ENCODE measurements at regions not wholly inside any gene's neighbourhood (a gene's known extent, or its start where the extent isn't known, plus 50 kb on each side); places are given as distances from the start of the nearest gene placed in this dataset.

DNA sequence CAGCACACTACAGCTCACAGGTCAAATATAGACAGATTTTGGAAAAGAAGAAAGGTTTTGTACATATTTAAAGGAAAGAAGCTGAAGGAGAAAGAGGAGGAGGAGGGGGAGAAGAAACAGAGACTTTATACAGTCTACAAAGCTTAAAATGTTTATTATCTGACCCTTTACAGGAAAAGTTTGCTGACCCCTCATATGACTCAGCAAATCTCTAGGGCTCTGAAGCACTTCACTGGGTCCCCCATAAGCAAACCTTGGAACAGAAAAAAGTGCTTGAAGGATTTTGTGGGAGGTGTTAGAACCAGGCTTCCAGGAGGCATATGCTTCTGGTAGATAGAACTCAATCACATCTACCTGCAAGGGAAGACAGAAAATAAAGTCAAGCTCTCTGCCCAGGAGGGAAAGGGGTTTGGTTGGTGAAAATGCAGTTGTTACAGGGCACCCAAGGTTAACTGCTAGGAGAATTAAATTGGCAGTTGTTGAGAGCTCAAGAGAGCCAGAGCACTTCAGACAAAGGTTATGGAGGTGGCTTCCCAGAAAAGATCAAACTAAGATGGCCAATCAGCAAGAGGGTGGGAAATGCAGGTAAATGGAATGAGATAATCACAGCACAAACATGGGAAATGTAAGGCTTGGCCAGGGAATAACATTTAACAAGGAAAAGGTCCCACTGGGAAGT, 207.4 kb upstream of the SGK1 start:
- TF ChIP-seq, protein P1, sequence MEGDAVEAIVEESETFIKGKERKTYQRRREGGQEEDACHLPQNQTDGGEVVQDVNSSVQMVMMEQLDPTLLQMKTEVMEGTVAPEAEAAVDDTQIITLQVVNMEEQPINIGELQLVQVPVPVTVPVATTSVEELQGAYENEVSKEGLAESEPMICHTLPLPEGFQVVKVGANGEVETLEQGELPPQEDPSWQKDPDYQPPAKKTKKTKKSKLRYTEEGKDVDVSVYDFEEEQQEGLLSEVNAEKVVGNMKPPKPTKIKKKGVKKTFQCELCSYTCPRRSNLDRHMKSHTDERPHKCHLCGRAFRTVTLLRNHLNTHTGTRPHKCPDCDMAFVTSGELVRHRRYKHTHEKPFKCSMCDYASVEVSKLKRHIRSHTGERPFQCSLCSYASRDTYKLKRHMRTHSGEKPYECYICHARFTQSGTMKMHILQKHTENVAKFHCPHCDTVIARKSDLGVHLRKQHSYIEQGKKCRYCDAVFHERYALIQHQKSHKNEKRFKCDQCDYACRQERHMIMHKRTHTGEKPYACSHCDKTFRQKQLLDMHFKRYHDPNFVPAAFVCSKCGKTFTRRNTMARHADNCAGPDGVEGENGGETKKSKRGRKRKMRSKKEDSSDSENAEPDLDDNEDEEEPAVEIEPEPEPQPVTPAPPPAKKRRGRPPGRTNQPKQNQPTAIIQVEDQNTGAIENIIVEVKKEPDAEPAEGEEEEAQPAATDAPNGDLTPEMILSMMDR (IDR thresholded peaks at IDR 0.05; ENCODE audit: low read depth, low read length), result no peak
- no peaks in the 10 kb centered on the region for H3K27me3 ChIP-seq (ENCODE audit: insufficient read depth, low read depth, severe bottlenecking)
- no peak overlapping the region for H3K27ac ChIP-seq
- DNase-seq, result no peak
- H3K4me3 ChIP-seq (ENCODE audit: low read depth, low read length), result no peak overlapping the region
- H3K9me3 ChIP-seq (ENCODE audit: severe bottlenecking), result no peaks in the 10 kb centered on the region
- H3K36me3 ChIP-seq, result no peaks in the 10 kb centered on the region

DNA sequence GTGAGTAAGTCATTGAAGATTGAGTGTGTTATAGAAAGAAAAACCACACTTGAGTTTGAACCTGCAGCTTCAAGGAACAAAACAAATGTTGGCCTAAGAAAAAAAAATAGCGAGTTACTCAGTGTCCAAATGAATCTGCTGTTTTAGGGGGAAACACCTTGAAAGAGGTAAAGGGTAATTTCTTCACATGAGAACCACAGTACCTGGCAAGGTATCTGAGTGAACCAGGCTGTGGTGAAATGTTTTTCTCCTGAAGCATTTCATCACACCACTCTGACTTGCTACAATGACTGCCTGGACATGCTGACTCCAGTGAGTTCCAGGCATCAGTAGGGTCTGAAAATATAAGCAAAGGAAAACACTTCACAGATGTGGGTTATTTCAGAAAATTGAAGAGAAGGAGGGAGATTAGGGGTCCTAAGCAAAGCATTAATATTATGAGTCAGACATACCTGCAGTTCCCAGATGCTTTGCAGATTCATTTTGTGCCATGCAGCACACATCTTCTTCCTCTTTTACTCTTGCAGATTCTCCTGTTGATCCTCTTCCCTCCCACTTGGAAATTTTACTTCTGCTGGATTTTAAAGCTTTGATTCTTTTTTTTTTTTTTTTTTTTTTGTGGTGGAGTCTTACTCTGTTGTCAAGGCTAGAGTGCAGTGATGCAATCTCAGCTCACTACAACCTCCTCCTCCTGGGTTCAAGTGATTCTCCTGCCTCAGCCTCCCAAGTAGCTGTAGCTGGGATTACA, 206.2 kb upstream of the SGK1 start:
- no peak for DNase-seq
- H3K27ac ChIP-seq, result no peak overlapping the region

DNA sequence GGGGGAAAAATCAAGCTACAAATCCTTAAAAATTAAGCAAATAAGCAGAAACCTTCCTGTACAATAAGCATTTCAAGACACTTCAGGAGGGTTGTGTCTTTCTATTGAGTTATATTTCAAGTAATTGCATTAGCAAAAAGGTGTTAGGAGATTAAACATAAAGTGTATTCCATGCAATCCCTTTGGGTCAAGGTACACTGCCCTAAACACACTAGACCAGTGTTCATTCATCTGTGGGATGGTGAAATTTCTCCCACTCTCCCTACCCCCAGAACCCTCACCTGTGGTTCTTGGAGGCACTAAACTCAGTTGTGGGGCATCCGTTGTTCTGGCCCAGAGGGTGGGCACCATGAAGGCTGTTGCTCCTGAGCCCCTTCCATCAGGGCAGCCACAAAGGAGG, 205.1 kb upstream of the SGK1 start:
- Histone ChIP-seq H3K9me3 (ENCODE audit: severe bottlenecking) (no peaks in the 10 kb centered on the region), H3K4me3 (ENCODE audit: low read depth, low read length) (no peak overlapping the region), H3K27me3 (ENCODE audit: insufficient read depth, low read depth, severe bottlenecking) (no peaks in the 10 kb centered on the region), H3K27ac (no peak overlapping the region), H3K36me3 (no peaks in the 10 kb centered on the region)
- no peak for DNase-seq
- TF ChIP-seq, protein P1 (IDR thresholded peaks at IDR 0.05; ENCODE audit: low read depth, low read length), result no peak

More for the DNA sequence above, 206.2 kb upstream of the SGK1 start:
- H3K36me3 ChIP-seq, result no peaks in the 10 kb centered on the region
- H3K27me3 ChIP-seq (ENCODE audit: insufficient read depth, low read depth, severe bottlenecking), result no peaks in the 10 kb centered on the region
- TF ChIP-seq, protein P1 (IDR thresholded peaks at IDR 0.05; ENCODE audit: low read depth, low read length), result no peak
- H3K9me3 ChIP-seq (ENCODE audit: severe bottlenecking), result no peaks in the 10 kb centered on the region
- no peak overlapping the region for H3K4me3 ChIP-seq (ENCODE audit: low read depth, low read length)

DNA sequence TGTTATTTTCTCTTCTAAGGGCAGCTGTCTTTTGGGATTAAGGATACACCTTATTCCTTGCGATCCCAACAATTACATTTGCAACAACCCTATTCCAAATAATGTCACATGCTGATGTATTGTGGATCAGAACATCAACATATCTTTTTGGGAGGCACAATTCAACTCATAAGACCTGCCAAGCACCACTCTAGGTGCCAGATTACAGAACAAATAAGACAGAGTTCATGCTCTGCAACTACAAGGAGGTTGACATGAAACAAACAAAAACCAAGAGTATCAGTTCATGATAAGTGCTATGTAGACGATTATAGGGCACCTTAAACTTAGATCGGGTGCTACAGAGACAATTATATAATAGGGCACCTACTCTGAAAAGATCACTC, 203.2 kb upstream of the SGK1 start:
- no peaks in the 10 kb centered on the region for H3K27me3 ChIP-seq (ENCODE audit: insufficient read depth, low read depth, severe bottlenecking)
- TF ChIP-seq, protein P1 (IDR thresholded peaks at IDR 0.05; ENCODE audit: low read depth, low read length), result no peak
- no peaks in the 10 kb centered on the region for H3K36me3 ChIP-seq
- no peak for DNase-seq
- no peak overlapping the region for H3K4me3 ChIP-seq (ENCODE audit: low read depth, low read length)
- no peaks in the 10 kb centered on the region for H3K9me3 ChIP-seq (ENCODE audit: severe bottlenecking)
- no peak overlapping the region for H3K27ac ChIP-seq

DNA sequence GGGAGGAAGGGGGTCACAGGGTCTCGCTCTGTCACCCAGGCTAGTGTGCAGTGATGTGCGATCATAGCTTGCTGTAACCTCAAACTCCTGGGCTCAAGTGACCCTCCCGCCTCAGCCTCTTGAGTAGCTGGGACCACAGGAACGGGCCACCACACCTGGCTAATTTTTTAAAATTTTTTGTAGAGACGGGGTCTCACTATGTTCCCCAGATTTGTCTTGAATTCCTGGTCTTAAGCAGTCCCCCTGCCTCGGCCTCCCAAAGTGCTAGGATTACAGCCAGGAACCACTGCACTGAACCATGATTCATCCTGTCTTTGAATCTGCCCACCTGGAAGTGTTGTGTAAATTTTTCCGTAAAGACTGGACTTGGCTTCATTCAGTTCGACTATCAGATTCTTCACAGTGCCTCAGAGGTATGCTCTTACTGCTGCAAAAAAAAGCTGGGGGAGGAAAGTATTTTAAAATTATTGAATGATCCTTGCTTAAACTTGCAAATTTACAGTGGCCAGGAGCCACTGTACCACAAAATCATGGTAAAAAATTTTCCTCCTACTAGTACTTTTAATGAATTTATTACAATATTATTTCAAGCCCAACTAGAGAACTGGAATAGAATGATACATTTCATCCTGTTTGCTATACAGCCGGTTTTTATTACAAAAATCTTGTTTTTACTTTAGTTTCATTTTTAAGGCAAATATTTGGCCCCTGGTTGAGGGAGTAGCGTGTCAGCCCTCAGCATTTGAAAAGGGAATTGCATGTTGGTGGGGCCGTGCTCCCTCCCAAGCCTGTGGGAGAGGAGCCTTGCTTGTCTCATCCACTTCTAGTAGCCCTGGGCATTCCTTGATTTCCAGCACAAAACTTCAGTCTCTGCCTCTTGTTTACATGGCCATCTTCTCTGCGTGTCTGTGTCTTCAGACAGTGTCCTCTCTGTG, 202.5 kb upstream of the SGK1 start:
- Histone ChIP-seq H3K36me3 (no peaks in the 10 kb centered on the region), H3K4me3 (ENCODE audit: low read depth, low read length) (no peak overlapping the region), H3K9me3 (ENCODE audit: severe bottlenecking) (no peaks in the 10 kb centered on the region), H3K27me3 (ENCODE audit: insufficient read depth, low read depth, severe bottlenecking) (no peaks in the 10 kb centered on the region), H3K27ac (no peak overlapping the region)
- DNase-seq, result no peak
- TF ChIP-seq, protein P1 (IDR thresholded peaks at IDR 0.05; ENCODE audit: low read depth, low read length), result no peak

Data from WERI-Rb-1 (cell line).